Panc1 (cell line): ENCODE measurements at regions not wholly inside any gene's neighbourhood (a gene's known extent, or its start where the extent isn't known, plus 50 kb on each side); places are given as distances from the start of the nearest gene placed in this dataset.

Experiments used
- ATAC-seq: fragments of 200-7000 bp; cut with Tn5 transposase; 2 replicates; pipeline ENCODE4 v1.9.1; 2020; ENCODE audit warnings: mild to moderate bottlenecking, moderate library complexity
- BruUV-seq: library from RNA; stranded (reverse); fragments of 400-500 nt; replicated peaks from 2 replicates; lab custom pipeline; 2021; lab: Mats Ljungman, UMichigan
- CTCF ChIA-PET: fragments of 300-600 bp; sonication (Branson Sonifier 250); formaldehyde crosslinking; loops from one replicate; lab custom pipeline; 2022; ENCODE audit warnings: antibody characterized with exemption; lab: Charles Lee
- POLR2A ChIA-PET: fragments of 300-600 bp; sonication (Branson Sonifier 250); formaldehyde crosslinking; loops from one replicate; lab custom pipeline; 2022; ENCODE audit warnings: antibody characterized with exemption; lab: Charles Lee
- DNase-seq: peaks from one replicate; pipeline ENCODE4 v3.0.0-alpha.2; 2010; ENCODE audit warnings: low read depth, low spot score
- H3K27ac ChIP-seq: 2 replicates; pipeline ENCODE4 v1.5.1; 2011; ENCODE audit warnings: mild to moderate bottlenecking, low read length, inconsistent platforms
- H3K27me3 ChIP-seq: fragments of 200-500 bp; sonication (Bioruptor generic); 2 replicates; pipeline ENCODE4 v1.6.0; 2014; ENCODE audit warnings: low read length, inconsistent platforms; ENCODE audit not compliant: control insufficient read depth, insufficient read depth
- H3K36me3 ChIP-seq: fragments of 200-500 bp; sonication (Bioruptor generic); 2 replicates; pipeline ENCODE4 v1.5.1; 2014; ENCODE audit warnings: inconsistent platforms, mild to moderate bottlenecking, low read length, moderate library complexity; ENCODE audit not compliant: control insufficient read depth, insufficient read depth
- H3K4me1 ChIP-seq: 2 replicates; pipeline ENCODE4 v1.5.1; 2011; ENCODE audit warnings: inconsistent platforms, mild to moderate bottlenecking, low read length, moderate library complexity; ENCODE audit not compliant: control insufficient read depth, insufficient read depth
- H3K4me3 ChIP-seq, 2 experiments: 2 replicates each; pipeline ENCODE4 v1.5.1; 2011 to 2012; ENCODE audit warnings: low read depth in 2 of 2, low read length in 2 of 2, mild to moderate bottlenecking in 2 of 2, inconsistent platforms in 1 of 2, moderate library complexity in 1 of 2
- H3K9me3 ChIP-seq: fragments of 200-500 bp; sonication (Bioruptor generic); 2 replicates; pipeline ENCODE4 v1.5.1; 2014; ENCODE audit warnings: low read depth, mild to moderate bottlenecking, inconsistent platforms, low read length, moderate library complexity; ENCODE audit not compliant: control insufficient read depth, insufficient read depth
- CTCF ChIP-seq: fragments of 450-650 bp; IDR thresholded peaks from 2 replicates; pipeline ENCODE4 v1.5.1; 2017; ENCODE audit warnings: mild to moderate bottlenecking
- POLR2AphosphoS5 ChIP-seq: IDR thresholded peaks from 2 replicates; pipeline ENCODE4 v1.6.1; 2012; ENCODE audit warnings: mild to moderate bottlenecking, low read depth, low read length, moderate library complexity
- REST ChIP-seq, 2 experiments: IDR thresholded peaks; 2 replicates each; pipeline ENCODE4 v1.6.1; 2011 to 2012; ENCODE audit warnings: low read depth in 2 of 2, control low read depth in 1 of 2, low read length in 1 of 2, mild to moderate bottlenecking in 1 of 2, moderate library complexity in 1 of 2; ENCODE audit not compliant: insufficient read depth in 1 of 2
- SIN3A ChIP-seq: IDR thresholded peaks from 2 replicates; pipeline ENCODE4 v1.6.1; 2012; ENCODE audit warnings: low read depth, mild to moderate bottlenecking, low read length, moderate library complexity, borderline replicate concordance; ENCODE audit not compliant: insufficient read depth
- TCF7L2 ChIP-seq: IDR thresholded peaks from 2 replicates; pipeline ENCODE4 v1.6.1; 2011; ENCODE audit warnings: mild to moderate bottlenecking, low read depth, low read length, inconsistent platforms
- in situ Hi-C: cut with HindIII; loops from 2 replicates; pipeline ENCODE4 v1.10.0; 2016; ENCODE audit warnings: low sequenced_read_pairs, low pct_unique_long_range_greater_than_20kb
- intact Hi-C: fragments of 100-400 bp; cut with micrococcal nuclease; formaldehyde crosslinking; loops from one replicate; pipeline ENCODE4 v1.10.0; 2022; ENCODE audit not compliant: unreplicated experiment

GRCh38 chr16:10242916-10243315, 60.7 kb upstream of the GRIN2A start:
- no peaks in the 10 kb centered on the region for H3K36me3 ChIP-seq
- TF ChIP-seq TCF7L2 = no peak
- no TSS peak for BruUV-seq
- CTCF ChIA-PET = no interaction called here
- in situ Hi-C loops = no loop called here
- DNase-seq = no peak
- H3K27ac ChIP-seq = no peak overlapping the region
- H3K4me1 ChIP-seq = no peaks in the 10 kb centered on the region
- H3K4me3 ChIP-seq = no peak overlapping the region
- no peak for ATAC-seq
- POLR2A ChIA-PET = no interaction called here
- intact Hi-C loops = no loop called here
- no peaks in the 10 kb centered on the region for H3K9me3 ChIP-seq
- H3K27me3 ChIP-seq = no peaks in the 10 kb centered on the region

- ATAC-seq = 0 out of 2 replicates have a peak, but pooled peaks have one; percentile 53
- TF ChIP-seq SIN3A (no peak), TCF7L2 (no peak), CTCF (no peak), REST (IDR thresholded peaks at IDR 0.05; ENCODE audit: insufficient read depth in 1 of 2, low read depth in 2 of 2, low read length in 1 of 2) (no peak), POLR2AphosphoS5 (no peak)
- no peaks in the 10 kb centered on the region for H3K9me3 ChIP-seq
- no TSS peak for BruUV-seq
- H3K4me3 ChIP-seq = no peak overlapping the region
- no peaks in the 10 kb centered on the region; the same call in 1 of the 2 replicates for H3K27me3 ChIP-seq
- peaks cover 4% of the 10 kb centered on the region; the same call in 1 of the 2 replicates for H3K4me1 ChIP-seq
- no peak overlapping the region for H3K27ac ChIP-seq
- DNase-seq = no peak
- ChIA-PET CTCF (no interaction called here), POLR2A (no interaction called here)
- intact Hi-C loops (no loop called here), in situ Hi-C loops (no loop called here)
- H3K36me3 ChIP-seq = no peaks in the 10 kb centered on the region
Measured at GRCh38 chr16:10245002-10245401, 62.8 kb upstream of the GRIN2A start.

GRCh38 chr16:10250137-10250828, 68.1 kb upstream of the GRIN2A start:
- H3K36me3 ChIP-seq = no peaks in the 10 kb centered on the region
- BruUV-seq = no TSS peak
- peaks cover 9% of the 10 kb centered on the region; the same call in 1 of the 2 replicates for H3K4me1 ChIP-seq
- intact Hi-C loops (no loop called here), in situ Hi-C loops (no loop called here)
- CTCF ChIA-PET = no interaction called here
- no peak overlapping the region for H3K4me3 ChIP-seq
- no peaks in the 10 kb centered on the region for H3K9me3 ChIP-seq
- ATAC-seq (peak; percentile 62), DNase-seq (no peak)
- POLR2A ChIA-PET = interaction anchor here (0.5 kb wide), 1 partner anchor 105 kb away, joined by 4 read pairs; no protein-coding TSS in a partner anchor
- no peak overlapping the region for H3K27ac ChIP-seq
- H3K27me3 ChIP-seq = no peaks in the 10 kb centered on the region; the same call in 1 of the 2 replicates
- TF ChIP-seq REST (IDR thresholded peaks at IDR 0.05; ENCODE audit: insufficient read depth in 1 of 2, low read depth in 2 of 2, low read length in 1 of 2) = no peak
- TF ChIP-seq CTCF = no peak
- 0 out of 2 replicates have a peak, but pooled peaks have one; percentile 24 for TF ChIP-seq TCF7L2
